Thymus (tissue), 11 donors: ENCODE measurements at regions not wholly inside any gene's neighbourhood (a gene's known extent, or its start where the extent isn't known, plus 50 kb on each side); places are given as distances from the start of the nearest gene placed in this dataset.

Experiments
- DNase-seq, 9 donors: peaks; one replicate each; pipeline ENCODE4 v3.0.0-alpha.2; 2013; ENCODE audit warnings: low spot score in 9 of 9, low read depth in 6 of 9, missing footprints in 1 of 9
- H3K27ac ChIP-seq, 2 donors: one replicate each; pipeline ENCODE4 v1.5.1; 2013; ENCODE audit warnings: control low read depth in 1 of 2, low read depth in 1 of 2, low read length in 1 of 2, mild to moderate bottlenecking in 1 of 2, moderate library complexity in 1 of 2
- H3K27me3 ChIP-seq, 2 donors: one replicate each; pipeline ENCODE4 v1.5.1; 2013; ENCODE audit warnings: low read length in 1 of 2; ENCODE audit not compliant: control insufficient read depth in 2 of 2, insufficient read depth in 1 of 2
- H3K36me3 ChIP-seq, 2 donors: one replicate each; pipeline ENCODE4 v1.5.1; 2013; ENCODE audit warnings: low read length in 1 of 2, mild to moderate bottlenecking in 1 of 2, moderate library complexity in 1 of 2; ENCODE audit not compliant: control insufficient read depth in 2 of 2, insufficient read depth in 2 of 2
- H3K4me1 ChIP-seq, 2 donors: one replicate each; pipeline ENCODE4 v1.5.1; 2013; ENCODE audit warnings: low read length in 2 of 2; ENCODE audit not compliant: control insufficient read depth in 2 of 2, insufficient read depth in 2 of 2
- H3K4me3 ChIP-seq, 2 donors: one replicate each; pipeline ENCODE4 v1.5.1; 2013; ENCODE audit warnings: low read length in 2 of 2, control low read depth in 1 of 2, mild to moderate bottlenecking in 1 of 2
- H3K9me3 ChIP-seq, 2 donors: one replicate each; pipeline ENCODE4 v1.5.1; 2013; ENCODE audit warnings: low read length in 1 of 2, mild to moderate bottlenecking in 1 of 2; ENCODE audit not compliant: control insufficient read depth in 2 of 2, insufficient read depth in 1 of 2
- WGBS: extraction: QIAGEN DNeasy Blood & Tissue Kit; methylation state at CpG from one replicate; pipeline ENCODE4 v1.1.7; 2013; 5-methylcytosine and 5-hydroxymethylcytosine counted together
- donor health status: healthy.

- H3K27me3 ChIP-seq = no peaks in the 10 kb centered on the region
- no peaks in the 10 kb centered on the region for H3K9me3 ChIP-seq
- H3K27ac ChIP-seq = no peak overlapping the region
- no peak overlapping the region for H3K4me3 ChIP-seq
- DNase-seq = no peak
- no peaks in the 10 kb centered on the region for H3K4me1 ChIP-seq
- H3K36me3 ChIP-seq = no peaks in the 10 kb centered on the region
- WGBS = 59% methylated on average over 15 of the region's 15 CpGs
Observed at GRCh38 chr1:201597551-201598230, 58.8 kb downstream of the NAV1 start.

- Histone ChIP-seq H3K4me1 (no peaks in the 10 kb centered on the region), H3K27me3 (no peaks in the 10 kb centered on the region), H3K9me3 (no peaks in the 10 kb centered on the region), H3K4me3 (no peak overlapping the region), H3K36me3 (no peaks in the 10 kb centered on the region), H3K27ac (no peak overlapping the region)
- no peak for DNase-seq
- WGBS = 95% methylated on average over 10 of the region's 10 CpGs
Observed at GRCh38 chr1:201598396-201598795, 59.5 kb downstream of the NAV1 start.

- H3K4me1 ChIP-seq = no peaks in the 10 kb centered on the region
- H3K9me3 ChIP-seq = no peaks in the 10 kb centered on the region
- no peaks in the 10 kb centered on the region for H3K36me3 ChIP-seq
- H3K27me3 ChIP-seq = no peaks in the 10 kb centered on the region
- no peak for DNase-seq
- no peak overlapping the region for H3K27ac ChIP-seq
- no peak overlapping the region for H3K4me3 ChIP-seq
- 95% methylated on average over 1 of the region's 1 CpG for WGBS
Observed at GRCh38 chr1:201598973-201599372, 60.0 kb downstream of the NAV1 start.

GRCh38 chr1:201599548-201599947 lies 60.6 kb downstream of the NAV1 start:
- no peak overlapping the region for H3K4me3 ChIP-seq
- no peak for DNase-seq
- no peaks in the 10 kb centered on the region for H3K9me3 ChIP-seq
- 94% methylated on average over 8 of the region's 8 CpGs for WGBS
- H3K4me1 ChIP-seq = no peaks in the 10 kb centered on the region
- H3K27ac ChIP-seq = no peak overlapping the region
- no peaks in the 10 kb centered on the region for H3K27me3 ChIP-seq
- no peaks in the 10 kb centered on the region for H3K36me3 ChIP-seq

- no peaks in the 10 kb centered on the region for H3K9me3 ChIP-seq
Observed at GRCh38 chr1:201602413-201603265, 63.7 kb downstream of the NAV1 start.

GRCh38 chr1:201603613-201604232 lies 64.8 kb downstream of the NAV1 start:
- no peak for DNase-seq
- H3K9me3 ChIP-seq = no peaks in the 10 kb centered on the region
- 92% methylated on average over 8 of the region's 8 CpGs for WGBS

More at GRCh38 chr1:201602413-201603265, 63.7 kb downstream of the NAV1 start:
- H3K36me3 ChIP-seq = no peaks in the 10 kb centered on the region
- no peaks in the 10 kb centered on the region for H3K4me1 ChIP-seq
- H3K27ac ChIP-seq = no peak overlapping the region
- 95% methylated on average over 7 of the region's 7 CpGs for WGBS
- no peak for DNase-seq
- no peak overlapping the region for H3K4me3 ChIP-seq
- no peaks in the 10 kb centered on the region for H3K27me3 ChIP-seq

GRCh38 chr1:201605385-201606010 lies 66.6 kb downstream of the NAV1 start:
- DNase-seq = no peak
- Histone ChIP-seq H3K4me3 (no peak overlapping the region), H3K4me1 (no peaks in the 10 kb centered on the region), H3K9me3 (no peaks in the 10 kb centered on the region), H3K27ac (no peak overlapping the region), H3K27me3 (no peaks in the 10 kb centered on the region), H3K36me3 (no peaks in the 10 kb centered on the region)
- 88% methylated on average over 3 of the region's 3 CpGs for WGBS

More at GRCh38 chr1:201603613-201604232, 64.8 kb downstream of the NAV1 start:
- no peak overlapping the region for H3K27ac ChIP-seq
- H3K4me1 ChIP-seq = no peaks in the 10 kb centered on the region
- no peaks in the 10 kb centered on the region for H3K27me3 ChIP-seq
- H3K4me3 ChIP-seq = no peak overlapping the region
- no peaks in the 10 kb centered on the region for H3K36me3 ChIP-seq

- WGBS = 95% methylated on average over 3 of the region's 3 CpGs
- Histone ChIP-seq H3K4me1 (no peaks in the 10 kb centered on the region), H3K27me3 (peaks cover 0 to under 1% of the 10 kb centered on the region in 2 donors), H3K4me3 (no peak overlapping the region), H3K36me3 (no peaks in the 10 kb centered on the region), H3K9me3 (no peaks in the 10 kb centered on the region), H3K27ac (no peak overlapping the region)
- DNase-seq = no peak
Observed at GRCh38 chr1:201606096-201606495, 67.2 kb downstream of the NAV1 start.

GRCh38 chr1:201606623-201607022 lies 67.7 kb downstream of the NAV1 start:
- Histone ChIP-seq H3K9me3 (no peaks in the 10 kb centered on the region), H3K4me1 (no peaks in the 10 kb centered on the region), H3K27ac (no peak overlapping the region), H3K36me3 (no peaks in the 10 kb centered on the region), H3K4me3 (no peak overlapping the region), H3K27me3 (peaks cover 0 to 2% of the 10 kb centered on the region in 2 donors)
- no peak for DNase-seq
- 98% methylated on average over 1 of the region's 1 CpG for WGBS
